GM18519 (cell line): ENCODE measurements at regions not wholly inside any gene's neighbourhood (a gene's known extent, or its start where the extent isn't known, plus 50 kb on each side); places are given as distances from the start of the nearest gene placed in this dataset.
"Not testable (repeated sequence)": the region's sequence is repeated elsewhere in the genome, so short reads cannot be mapped to it uniquely, and the experiment has no call there.

Experiments
- ATAC-seq: cut with Tn5 transposase; IDR thresholded peaks from one replicate; pipeline ENCODE4 v1.9.1; 2021; ENCODE audit warnings: mild to moderate bottlenecking, moderate library complexity; ENCODE audit not compliant: unreplicated experiment, low FRiP score

- no peak for ATAC-seq
These were observed 1211.0 kb upstream of the ADGRL4 start for GRCh38 chr1:80217377-80217986.

DNA sequence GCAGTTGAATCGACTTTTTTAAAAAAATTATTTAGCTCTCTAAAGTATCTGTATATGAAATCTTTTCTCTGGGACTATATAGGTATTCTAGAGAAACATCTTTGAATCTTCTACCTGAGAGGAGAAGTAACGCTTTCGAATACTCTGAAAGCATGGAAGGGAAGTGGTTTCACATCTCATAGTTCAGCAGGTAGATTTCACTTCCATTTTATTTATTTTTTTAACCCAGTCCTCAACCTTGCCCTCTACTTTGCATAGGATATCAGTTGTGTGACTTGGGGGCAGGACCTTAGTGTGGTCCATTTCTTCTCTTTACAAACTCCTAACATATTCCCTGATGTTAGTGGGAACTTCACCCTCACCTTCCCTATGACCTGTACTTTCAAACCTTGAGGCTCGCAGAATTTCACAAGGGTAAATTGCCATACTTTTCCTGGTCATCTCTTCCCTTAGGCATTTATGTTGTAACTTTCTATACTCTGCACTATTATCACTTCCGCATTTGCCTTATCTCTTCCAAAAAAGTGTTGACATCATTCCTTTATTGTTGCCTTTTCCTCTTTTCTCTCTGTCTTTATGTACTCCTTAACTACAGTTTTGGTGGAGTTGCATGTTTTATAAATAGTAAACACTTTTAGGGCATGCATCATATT is 1208.5 kb upstream of the ADGRL4 start:
- no peak for ATAC-seq

- ATAC-seq: no peak
These were observed 1206.4 kb upstream of the ADGRL4 start for GRCh38 chr1:80212948-80213347.

- no peak for ATAC-seq
These were observed 1205.3 kb upstream of the ADGRL4 start for GRCh38 chr1:80211691-80212380.

- ATAC-seq: no peak
These were observed 1195.6 kb upstream of the ADGRL4 start for GRCh38 chr1:80202118-80202517.

- no peak for ATAC-seq
These were observed 1187.7 kb upstream of the ADGRL4 start for GRCh38 chr1:80194221-80194620.

GRCh38 chr1:80181418-80181817 is 1174.9 kb upstream of the ADGRL4 start:
- ATAC-seq: no peak

DNA sequence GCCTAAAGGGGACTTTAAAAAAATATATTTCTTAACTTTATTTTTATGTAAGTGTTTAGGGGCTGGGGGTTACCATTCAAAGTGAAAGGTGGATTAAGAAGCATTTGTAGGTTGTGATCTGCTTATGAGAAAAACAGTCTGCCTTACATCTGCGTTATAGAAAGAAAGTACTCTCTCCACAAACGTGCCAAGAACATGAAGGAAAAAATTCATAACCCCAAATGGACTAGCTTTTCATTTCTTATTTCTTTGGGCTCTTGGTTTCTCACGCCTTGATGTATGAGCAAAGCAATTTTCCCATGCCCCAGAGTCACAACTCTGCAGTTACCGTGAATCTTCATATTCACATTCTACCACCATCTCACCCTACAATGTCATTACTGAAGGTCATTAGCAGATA is 1165.1 kb upstream of the ADGRL4 start:
- ATAC-seq: no peak

GRCh38 chr1:80170811-80171485 is 1164.4 kb upstream of the ADGRL4 start:
- ATAC-seq: no peak

GRCh38 chr1:80164150-80164549 is 1157.6 kb upstream of the ADGRL4 start:
- no peak for ATAC-seq

- ATAC-seq: no peak
These were observed 1157.2 kb upstream of the ADGRL4 start for GRCh38 chr1:80163686-80164085.

DNA sequence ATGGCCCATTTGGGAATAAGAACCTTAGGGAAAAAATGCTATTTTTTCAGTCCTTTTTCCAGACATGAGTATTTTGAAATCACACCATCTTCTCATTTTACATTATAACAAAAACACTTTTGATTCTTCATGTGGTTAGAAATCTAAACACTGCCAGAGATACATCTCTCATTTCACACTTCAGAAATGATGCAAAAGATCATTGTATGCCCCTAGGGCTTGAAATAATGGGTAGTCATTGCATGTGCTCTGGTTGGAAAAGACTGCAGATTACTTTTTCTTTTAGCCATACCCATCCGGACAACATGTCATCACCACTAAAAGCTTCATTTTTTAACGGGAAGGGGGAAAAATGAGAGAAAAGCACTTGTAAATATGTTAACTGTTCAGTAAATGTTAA is 1152.2 kb upstream of the ADGRL4 start:
- no peak for ATAC-seq

DNA sequence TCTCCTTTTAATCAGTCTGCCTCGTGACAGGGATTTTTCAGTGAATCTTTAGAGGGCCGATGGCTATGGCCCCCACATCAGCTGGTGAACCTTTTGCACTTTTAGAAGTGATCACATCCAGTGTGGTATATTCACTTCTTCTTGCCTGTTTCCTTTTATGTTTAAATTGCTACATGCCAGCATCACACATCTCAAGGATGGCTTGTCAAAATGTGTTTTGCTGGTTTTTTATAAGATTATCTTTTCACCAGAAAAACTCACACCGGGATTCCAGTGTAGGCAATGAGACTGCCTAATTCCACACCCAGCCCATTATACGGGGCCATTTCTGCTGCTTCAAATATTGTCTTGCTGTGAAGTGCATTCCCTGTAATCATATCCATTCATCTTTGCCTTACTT is 1151.7 kb upstream of the ADGRL4 start:
- ATAC-seq: no peak

DNA sequence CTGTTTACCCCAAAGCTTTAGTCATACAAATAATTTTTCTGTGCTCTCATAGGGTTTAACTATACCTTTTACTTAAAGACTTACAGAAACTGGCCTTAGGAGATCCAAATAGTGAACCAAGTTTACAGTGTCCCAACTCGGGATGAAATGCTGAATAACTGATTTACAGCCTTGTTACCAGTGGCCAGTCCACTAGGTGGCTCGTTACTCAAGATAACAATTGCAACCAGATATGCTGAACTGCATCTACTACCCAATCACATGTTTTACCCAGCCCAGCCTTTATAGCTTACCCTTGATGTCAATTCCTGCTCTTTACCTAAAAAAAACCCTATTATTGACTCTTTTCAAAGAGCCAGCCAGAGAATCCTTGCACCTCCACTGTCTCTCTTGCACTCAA is 1148.8 kb upstream of the ADGRL4 start:
- no peak for ATAC-seq

- ATAC-seq: no peak
These were observed 1147.6 kb upstream of the ADGRL4 start for GRCh38 chr1:80154176-80154575.

GRCh38 chr1:80153762-80154161 is 1147.2 kb upstream of the ADGRL4 start:
- no peak for ATAC-seq

- no peak for ATAC-seq
These were observed 1136.8 kb upstream of the ADGRL4 start for GRCh38 chr1:80143361-80143760.

DNA sequence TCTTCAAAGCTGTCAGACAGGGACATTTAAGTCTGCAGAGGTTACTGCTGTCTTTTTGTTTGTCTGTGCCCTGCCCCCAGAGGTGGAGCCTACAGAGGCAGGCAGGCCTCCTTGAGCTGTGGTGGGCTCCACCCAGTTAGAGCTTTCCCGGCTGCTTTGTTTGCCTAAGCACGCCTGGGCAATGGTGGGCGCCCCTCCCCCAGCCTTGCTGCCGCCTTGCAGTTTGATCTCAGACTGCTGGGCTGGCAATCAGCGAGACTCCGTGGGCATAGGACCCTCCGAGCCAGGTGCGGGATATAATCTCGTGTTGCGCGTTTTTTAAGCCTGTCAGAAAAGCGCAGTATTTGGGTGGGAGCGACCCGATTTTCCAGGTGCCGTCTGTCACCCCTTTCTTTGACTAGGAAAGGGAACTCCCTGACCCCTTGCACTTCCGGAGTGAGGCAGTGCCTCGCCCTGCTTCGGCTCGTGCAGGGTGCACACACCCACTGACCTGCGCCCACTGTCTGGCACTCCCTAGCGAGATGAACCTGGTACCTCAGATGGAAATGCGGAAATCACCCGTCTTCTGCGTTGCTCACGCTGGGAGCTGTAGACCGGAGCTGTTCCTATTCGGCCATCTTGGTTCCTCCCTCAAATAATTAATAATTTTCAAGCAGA is 1131.5 kb upstream of the ADGRL4 start:
- ATAC-seq: not testable (repeated sequence)

- ATAC-seq: no peak
These were observed 1106.9 kb upstream of the ADGRL4 start for GRCh38 chr1:80113168-80114038.

GRCh38 chr1:80101159-80101558 is 1094.6 kb upstream of the ADGRL4 start:
- no peak for ATAC-seq
